Tibial artery (tissue), 4 donors: ENCODE measurements at regions not wholly inside any gene's neighbourhood (a gene's known extent, or its start where the extent isn't known, plus 50 kb on each side); places are given as distances from the start of the nearest gene placed in this dataset.

Experiments used
- DNase-seq, 2 donors: peaks; one replicate each; pipeline ENCODE4 v3.0.0-alpha.2; 2019
- H3K27ac ChIP-seq, 2 donors: fragments of 200-600 bp; sonication (generic) in 1 of 2; 1 replicate in 1 of 2; 2 replicates in 1 of 2; pipeline ENCODE4 v1.5.1; 2018 to 2019; ENCODE audit warnings: mild to moderate bottlenecking in 1 of 2
- H3K27me3 ChIP-seq, 2 donors: fragments of 200-600 bp; sonication (generic) in 1 of 2; one replicate each; pipeline versions ENCODE4 v1.5.1 to v1.6.0; 2016 to 2019
- H3K36me3 ChIP-seq, 3 donors: fragments of 200-600 bp; sonication (generic) in 2 of 3; one replicate each; pipeline ENCODE4 v1.5.1; 2016 to 2019; ENCODE audit warnings: mild to moderate bottlenecking in 2 of 3
- H3K4me1 ChIP-seq, 4 donors: fragments of 200-600 bp; sonication (generic) in 2 of 4; 1 replicate in 3 of 4; 2 replicates in 1 of 4; pipeline ENCODE4 v1.5.1; 2016 to 2019
- H3K4me3 ChIP-seq, 2 donors: fragments of 200-600 bp; sonication (generic) in 1 of 2; 1 replicate in 1 of 2; 2 replicates in 1 of 2; pipeline ENCODE4 v1.5.1; 2018 to 2019; ENCODE audit warnings: mild to moderate bottlenecking in 2 of 2
- H3K9me3 ChIP-seq, 3 donors: fragments of 200-600 bp; sonication (generic) in 1 of 3; one replicate each; pipeline ENCODE4 v1.5.1; 2016 to 2019
- CTCF ChIP-seq, 2 experiments: fragments of 200-600 bp in 1 of 2; fragments of 450-650 bp in 1 of 2; IDR thresholded peaks; one replicate each; pipeline ENCODE4 v1.5.1; 2017 to 2019; ENCODE audit warnings: antibody characterized with exemption in 2 of 2, mild to moderate bottlenecking in 1 of 2, moderate library complexity in 1 of 2
- intact Hi-C: fragments of 100-400 bp; cut with DNase I; formaldehyde crosslinking; loops from one replicate; pipeline ENCODE4 v1.15.0; 2023; ENCODE audit warnings: low total_unique reads

- no peak overlapping the region for H3K4me3 ChIP-seq
- no peak for TF ChIP-seq CTCF (IDR thresholded peaks at IDR 0.05)
- H3K27ac ChIP-seq = no peak overlapping the region
- intact Hi-C loops = no loop called here
- H3K36me3 ChIP-seq = no peaks in the 10 kb centered on the region
- H3K27me3 ChIP-seq = no peaks in the 10 kb centered on the region
- no peak for DNase-seq
- H3K9me3 ChIP-seq = peaks cover 0 to 13% (median 9%) of the 10 kb centered on the region in 3 donors
- H3K4me1 ChIP-seq = no peaks in the 10 kb centered on the region
Observed at GRCh38 chr2:144026753-144027152, 493.2 kb downstream of the ZEB2 start.

GRCh38 chr2:144020047-144020446 lies 499.9 kb downstream of the ZEB2 start:
- Histone ChIP-seq H3K9me3 (peaks cover 0 to 15% (median 11%) of the 10 kb centered on the region in 3 donors), H3K27me3 (no peaks in the 10 kb centered on the region), H3K27ac (no peak overlapping the region), H3K4me3 (no peak overlapping the region), H3K4me1 (no peaks in the 10 kb centered on the region), H3K36me3 (no peaks in the 10 kb centered on the region)
- intact Hi-C loops = no loop called here
- no peak for TF ChIP-seq CTCF (IDR thresholded peaks at IDR 0.05)
- no peak for DNase-seq

GRCh38 chr2:144015655-144016245 lies 504.2 kb downstream of the ZEB2 start:
- H3K9me3 ChIP-seq = no peaks in the 10 kb centered on the region
- no peak overlapping the region for H3K27ac ChIP-seq
- no peaks in the 10 kb centered on the region for H3K36me3 ChIP-seq
- intact Hi-C loops = no loop called here
- no peak for DNase-seq
- TF ChIP-seq CTCF (IDR thresholded peaks at IDR 0.05) = no peak
- no peak overlapping the region for H3K4me3 ChIP-seq
- H3K4me1 ChIP-seq = no peaks in the 10 kb centered on the region
- no peaks in the 10 kb centered on the region for H3K27me3 ChIP-seq

DNA sequence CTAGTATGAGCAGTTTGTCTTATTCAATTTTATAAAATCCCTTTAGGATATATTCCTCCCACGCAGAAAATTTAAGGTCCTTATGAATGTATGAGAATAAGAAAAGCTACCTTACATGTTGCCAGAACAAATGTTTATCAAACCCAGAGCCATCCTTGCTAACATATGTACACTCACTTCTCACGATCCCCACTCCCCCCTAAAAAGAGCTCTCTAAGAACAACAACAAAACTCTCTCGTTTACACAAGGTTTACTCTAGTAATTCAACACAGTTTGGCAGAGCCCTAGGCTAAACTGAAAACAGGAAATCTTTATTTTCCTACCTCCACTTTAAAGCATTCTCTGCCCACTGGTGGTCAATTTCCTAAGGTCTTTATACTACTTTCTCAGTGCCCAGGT lies 504.9 kb downstream of the ZEB2 start:
- H3K27ac ChIP-seq = no peak overlapping the region
- intact Hi-C loops = no loop called here
- H3K36me3 ChIP-seq = no peaks in the 10 kb centered on the region
- H3K4me1 ChIP-seq = no peaks in the 10 kb centered on the region
- no peak for DNase-seq
- H3K27me3 ChIP-seq = no peaks in the 10 kb centered on the region
- no peaks in the 10 kb centered on the region for H3K9me3 ChIP-seq
- no peak overlapping the region for H3K4me3 ChIP-seq
- TF ChIP-seq CTCF (IDR thresholded peaks at IDR 0.05) = no peak

GRCh38 chr2:144014103-144014502 lies 505.8 kb downstream of the ZEB2 start:
- DNase-seq = no peak
- no peaks in the 10 kb centered on the region for H3K4me1 ChIP-seq
- no peaks in the 10 kb centered on the region for H3K27me3 ChIP-seq
- no peak overlapping the region for H3K4me3 ChIP-seq
- intact Hi-C loops = no loop called here
- H3K9me3 ChIP-seq = no peaks in the 10 kb centered on the region
- H3K27ac ChIP-seq = no peak overlapping the region
- no peaks in the 10 kb centered on the region for H3K36me3 ChIP-seq
- TF ChIP-seq CTCF (IDR thresholded peaks at IDR 0.05) = no peak

DNA sequence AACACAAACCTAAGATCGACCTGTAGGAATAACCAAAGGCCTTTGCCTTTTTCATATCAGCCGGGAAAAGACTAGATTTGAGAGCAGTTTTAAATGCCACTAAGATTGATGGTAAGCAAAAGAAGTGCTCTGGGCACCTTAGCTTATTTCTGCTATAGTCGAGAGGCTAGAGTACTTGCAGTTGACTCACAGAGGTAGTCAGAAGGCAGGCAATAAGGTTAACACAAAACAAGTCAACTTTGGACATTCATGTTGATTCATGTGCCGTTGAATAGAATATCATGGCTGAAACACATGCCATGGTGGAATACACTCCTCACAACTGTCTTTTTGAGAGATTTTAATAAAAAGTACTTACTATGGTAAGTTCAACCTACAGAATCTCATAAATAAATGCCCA lies 507.6 kb downstream of the ZEB2 start:
- intact Hi-C loops = no loop called here

More for the DNA sequence above, 507.6 kb downstream of the ZEB2 start:
- Histone ChIP-seq H3K4me3 (no peak overlapping the region), H3K27me3 (no peaks in the 10 kb centered on the region), H3K36me3 (no peaks in the 10 kb centered on the region), H3K27ac (no peak overlapping the region), H3K9me3 (no peaks in the 10 kb centered on the region), H3K4me1 (no peaks in the 10 kb centered on the region)
- no peak for DNase-seq
- no peak for TF ChIP-seq CTCF (IDR thresholded peaks at IDR 0.05)
